SH-SY5Y (cell line): ENCODE measurements at regions not wholly inside any gene's neighbourhood (a gene's known extent, or its start where the extent isn't known, plus 50 kb on each side); places are given as distances from the start of the nearest gene placed in this dataset.

Source experiments
- GATA2 ChIP-seq: IDR thresholded peaks from 2 replicates; pipeline ENCODE4 v1.6.1; 2011; ENCODE audit warnings: mild to moderate bottlenecking, low read depth, low read length
- GATA3 ChIP-seq: IDR thresholded peaks from 2 replicates; pipeline ENCODE4 v1.6.1; 2011; ENCODE audit warnings: low read depth, mild to moderate bottlenecking, low read length, moderate library complexity

- TF ChIP-seq GATA3 (no peak), GATA2 (no peak)
These were observed 195.9 kb downstream of the RTP5 start for GRCh38 chr2:242065426-242065825.

- no peak for TF ChIP-seq GATA3
- no peak for TF ChIP-seq GATA2
These were observed 199.5 kb downstream of the RTP5 start for GRCh38 chr2:242069018-242069417.

GRCh38 chr2:242075168-242075567 is 205.6 kb downstream of the RTP5 start:
- TF ChIP-seq GATA3 (no peak), GATA2 (no peak)

GRCh38 chr2:242075696-242076095 is 206.2 kb downstream of the RTP5 start:
- TF ChIP-seq GATA3 (no peak), GATA2 (no peak)

GRCh38 chr2:242085941-242086621 is 216.6 kb downstream of the RTP5 start:
- TF ChIP-seq GATA3, result no peak
- no peak for TF ChIP-seq GATA2

- TF ChIP-seq GATA2 (no peak), GATA3 (no peak)
These were observed 219.1 kb downstream of the RTP5 start for GRCh38 chr2:242088471-242089212.

GRCh38 chr2:242098034-242098433 is 228.5 kb downstream of the RTP5 start:
- TF ChIP-seq GATA3 (no peak), GATA2 (no peak)

- TF ChIP-seq GATA3, result no peak
- no peak for TF ChIP-seq GATA2
These were observed 229.1 kb downstream of the RTP5 start for GRCh38 chr2:242098445-242099128.
